GM12878 (cell line): ENCODE measurements at regions not wholly inside any gene's neighbourhood (a gene's known extent, or its start where the extent isn't known, plus 50 kb on each side); places are given as distances from the start of the nearest gene placed in this dataset.
"Not testable (repeated sequence)": the region's sequence is repeated elsewhere in the genome, so short reads cannot be mapped to it uniquely, and the experiment has no call there.

ENCODE experiments used
- ATAC-seq: fragments of 200-7000 bp; cut with Tn5 transposase; 3 replicates; pipeline ENCODE4 v1.9.1; 2020; ENCODE audit warnings: mild to moderate bottlenecking, moderate library complexity
- BruUV-seq: library from RNA; stranded (reverse); fragments of 400-500 nt; replicated peaks from 2 replicates; lab custom pipeline; 2021; lab: Mats Ljungman, UMichigan
- CTCF ChIA-PET: fragments of 300-600 bp; sonication (Branson Sonifier 250); formaldehyde crosslinking; extraction: SDS; loops from one replicate; lab custom pipeline; 2021; ENCODE audit warnings: inconsistent platforms; lab: Yijun Ruan, JAX
- POLR2A ChIA-PET: fragments of 350-600 bp; formaldehyde crosslinking; extraction: SDS; loops from one replicate; lab custom pipeline; 2021; ENCODE audit warnings: inconsistent platforms; lab: Charles Lee
- RAD21 ChIA-PET: fragments of 300-600 bp; sonication (Branson Sonifier 250); formaldehyde crosslinking; loops from one replicate; lab custom pipeline; 2023; ENCODE audit warnings: antibody characterized with exemption; ENCODE audit not compliant: unreplicated experiment; lab: Charles Lee
- SMC1A ChIA-PET: fragments of 300-600 bp; sonication (Branson Sonifier 250); formaldehyde crosslinking; loops from one replicate; lab custom pipeline; 2023; ENCODE audit not compliant: unreplicated experiment, uncharacterized antibody; lab: Charles Lee
- DNase-seq: peaks from one replicate; pipeline ENCODE4 v3.0.0-alpha.2; 2011; ENCODE audit warnings: low read depth, low spot score
- FAIRE-seq: peaks from 3 replicates; lab custom pipeline; 2011; peaks lifted over from hg19 to GRCh38; lab: Jason Lieb, UNC
- H2AFZ ChIP-seq: 2 replicates; pipeline ENCODE4 v1.6.0; 2011; ENCODE audit warnings: low read depth, low read length, control low read depth; ENCODE audit not compliant: control insufficient read depth
- H3K27ac ChIP-seq: 2 replicates; pipeline ENCODE4 v1.5.1; 2011; ENCODE audit warnings: control low read depth; ENCODE audit not compliant: control insufficient read depth, insufficient read depth
- H3K27me3 ChIP-seq, 2 experiments: replicated peaks in 1 of 2; 2 replicates each; pipeline versions ENCODE4 v1.6.0 to v1.6.1; 2011; ENCODE audit warnings: low read length in 1 of 2; ENCODE audit not compliant: control insufficient read depth in 2 of 2, insufficient read depth in 2 of 2
- H3K36me3 ChIP-seq, 2 experiments: 2 replicates each; pipeline ENCODE4 v1.5.1; 2011; ENCODE audit warnings: low read length in 1 of 2; ENCODE audit not compliant: control insufficient read depth in 2 of 2, insufficient read depth in 2 of 2
- H3K4me1 ChIP-seq: 2 replicates; pipeline ENCODE4 v1.6.1; 2011; ENCODE audit warnings: mild to moderate bottlenecking, low read length, moderate library complexity, mixed read lengths; ENCODE audit not compliant: control insufficient read depth, insufficient read depth
- H3K4me2 ChIP-seq: 2 replicates; pipeline ENCODE4 v1.6.0; 2011; ENCODE audit warnings: control low read depth; ENCODE audit not compliant: control insufficient read depth, insufficient read depth
- H3K4me3 ChIP-seq: fragments of 200-600 bp; sonication (generic); 2 replicates; pipeline ENCODE4 v1.5.1; 2016
- H3K79me2 ChIP-seq: 2 replicates; pipeline ENCODE4 v1.6.0; 2011; ENCODE audit warnings: low read length; ENCODE audit not compliant: control insufficient read depth, insufficient read depth
- H3K9ac ChIP-seq: 2 replicates; pipeline ENCODE4 v1.8.0; 2011; ENCODE audit warnings: low read length, control low read depth, mixed read lengths; ENCODE audit not compliant: control insufficient read depth, insufficient read depth
- H3K9me3 ChIP-seq: replicated peaks from 3 replicates; pipeline ENCODE4 v1.5.1; 2011; ENCODE audit warnings: mild to moderate bottlenecking, low read length; ENCODE audit not compliant: control insufficient read depth, insufficient read depth
- H4K20me1 ChIP-seq: 2 replicates; pipeline ENCODE4 v1.6.0; 2011; ENCODE audit not compliant: control insufficient read depth, insufficient read depth
- E2F8 ChIP-seq: fragments of 450-650 bp; IDR thresholded peaks from 2 replicates; pipeline ENCODE4 v1.6.1; 2018; ENCODE audit warnings: mild to moderate bottlenecking, low read depth, moderate library complexity; ENCODE audit not compliant: partially characterized antibody
- JUNB ChIP-seq: IDR thresholded peaks from 2 replicates; pipeline ENCODE4 v1.6.1; 2016; ENCODE audit warnings: antibody characterized with exemption, mild to moderate bottlenecking
- KLF5 ChIP-seq: fragments of 450-650 bp; IDR thresholded peaks from 2 replicates; pipeline ENCODE4 v1.6.1; 2014; ENCODE audit warnings: mild to moderate bottlenecking; ENCODE audit not compliant: partially characterized antibody
- MEF2A ChIP-seq: IDR thresholded peaks from 2 replicates; pipeline ENCODE4 v1.6.1; 2011; ENCODE audit warnings: low read depth, mild to moderate bottlenecking, low read length, moderate library complexity; ENCODE audit not compliant: insufficient read depth
- MTA3 ChIP-seq: IDR thresholded peaks from 2 replicates; pipeline ENCODE4 v1.6.1; 2012; ENCODE audit warnings: low read length, inconsistent platforms, borderline replicate concordance
- RUNX3 ChIP-seq: IDR thresholded peaks from 2 replicates; pipeline ENCODE4 v1.6.1; 2012; ENCODE audit warnings: low read length, inconsistent platforms
- SUZ12 ChIP-seq: fragments of 200-600 bp; sonication (generic); IDR thresholded peaks from one replicate; pipeline ENCODE4 v1.6.1; 2018; ENCODE audit warnings: antibody characterized with exemption, mild to moderate bottlenecking; ENCODE audit not compliant: unreplicated experiment
- WRNIP1 ChIP-seq: IDR thresholded peaks from 2 replicates; pipeline ENCODE4 v1.6.1; 2011; ENCODE audit warnings: low read depth, low read length, improper control_type of control experiment, borderline replicate concordance
- WGBS: methylation state at CpG from one replicate; pipeline ENCODE4 v1.1.6; 2016; ENCODE audit warnings: low lambda C conversion rate; ENCODE audit not compliant: insufficient replicate concordance, insufficient coverage; ENCODE audit errors: missing lambda C conversion rate; 5-methylcytosine and 5-hydroxymethylcytosine counted together
- in situ Hi-C: fragments of 300-500 bp; cut with MboI; formaldehyde crosslinking; loops from 9 replicates; pipeline ENCODE4 v1.14.3; 2018; ENCODE audit warnings: mixed read lengths
- intact Hi-C: fragments of 100-400 bp; cut with micrococcal nuclease; formaldehyde crosslinking; loops from one replicate; pipeline ENCODE4 v1.14.2; 2022; ENCODE audit not compliant: unreplicated experiment

- TF ChIP-seq E2F8 (no peak), JUNB (no peak), SUZ12 (no peak), MTA3 (no peak), KLF5 (no peak), MEF2A (no peak), WRNIP1 (no peak), RUNX3 (no peak)
Measured at GRCh38 chr5:28602429-28602828, 1564.0 kb upstream of the CDH9 start (continued).

GRCh38 chr5:28596707-28597106, 1558.3 kb upstream of the CDH9 start:
- H2AFZ ChIP-seq, H3K27me3 ChIP-seq, H3K4me2 ChIP-seq, H3K79me2 ChIP-seq, H3K9me3 ChIP-seq, CTCF ChIA-PET, ATAC-seq, DNase-seq, H4K20me1 ChIP-seq, H3K4me1 ChIP-seq, SMC1A ChIA-PET, FAIRE-seq, H3K36me3 ChIP-seq, POLR2A ChIA-PET, H3K4me3 ChIP-seq, H3K27ac ChIP-seq, RAD21 ChIA-PET, in situ Hi-C loops, intact Hi-C loops, H3K9ac ChIP-seq, BruUV-seq: not testable (repeated sequence)
- 50% methylated on average over 12 of the region's 26 CpGs for WGBS
